Bronchial epithelial cell (primary cell): ENCODE measurements at regions not wholly inside any gene's neighbourhood (a gene's known extent, or its start where the extent isn't known, plus 50 kb on each side); places are given as distances from the start of the nearest gene placed in this dataset.

ENCODE experiments used
- DNase-seq: peaks from one replicate; pipeline ENCODE4 v3.0.0-alpha.2; 2010; ENCODE audit warnings: low read depth
- FAIRE-seq: peaks from 2 replicates; lab custom pipeline; 2011; peaks lifted over from hg19 to GRCh38; lab: Jason Lieb, UNC
- H3K27me3 ChIP-seq: 2 replicates; pipeline ENCODE4 v1.5.1; 2011; ENCODE audit warnings: low read length; ENCODE audit not compliant: control insufficient read depth, insufficient read depth
- H3K36me3 ChIP-seq: 2 replicates; pipeline ENCODE4 v1.5.1; 2011; ENCODE audit warnings: low read length; ENCODE audit not compliant: control insufficient read depth, insufficient read depth
- H3K4me3 ChIP-seq: 2 replicates; pipeline ENCODE4 v1.5.1; 2011; ENCODE audit warnings: mild to moderate bottlenecking, low read depth, low read length, control low read depth
- TF ChIP-seq, protein P1 (sequence below): IDR thresholded peaks from 2 replicates; pipeline ENCODE4 v1.5.1; 2011; ENCODE audit warnings: mild to moderate bottlenecking, moderate library complexity, low read length, control low read depth, inconsistent platforms; ENCODE audit not compliant: insufficient read depth, severe bottlenecking

DNA sequence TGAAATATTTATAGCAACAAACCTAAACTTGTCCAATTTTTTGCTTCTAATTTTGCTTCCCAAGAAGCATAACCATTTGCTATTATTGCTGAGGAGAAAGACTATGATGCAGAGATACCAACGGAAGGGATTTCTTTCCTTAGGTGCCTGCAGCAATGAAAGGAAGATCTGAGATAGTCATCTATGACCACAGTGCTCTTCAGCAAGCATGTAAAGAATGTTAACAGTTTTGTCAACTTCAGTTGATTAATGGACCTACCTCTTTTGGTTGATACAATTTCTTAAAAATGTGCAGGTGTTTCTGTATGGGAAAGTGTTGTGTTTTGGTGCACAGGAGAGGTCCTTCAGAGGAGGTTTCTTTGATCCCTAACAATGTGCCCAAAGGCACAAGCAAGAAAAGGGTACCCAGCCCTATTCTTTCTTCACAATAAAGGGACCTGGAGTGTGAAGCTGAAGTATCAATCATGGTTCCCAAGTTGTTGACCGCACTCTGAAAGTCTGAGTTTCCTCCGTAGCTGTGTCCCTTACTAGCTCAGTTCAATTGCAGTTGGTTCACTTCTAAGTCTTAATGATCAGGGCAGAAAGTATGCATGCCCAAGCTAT, 307.7 kb upstream of the KCNH8 start:
- no peaks in the 10 kb centered on the region for H3K27me3 ChIP-seq
- no peaks in the 10 kb centered on the region for H3K36me3 ChIP-seq
- DNase-seq, result no peak
- TF ChIP-seq, protein P1, sequence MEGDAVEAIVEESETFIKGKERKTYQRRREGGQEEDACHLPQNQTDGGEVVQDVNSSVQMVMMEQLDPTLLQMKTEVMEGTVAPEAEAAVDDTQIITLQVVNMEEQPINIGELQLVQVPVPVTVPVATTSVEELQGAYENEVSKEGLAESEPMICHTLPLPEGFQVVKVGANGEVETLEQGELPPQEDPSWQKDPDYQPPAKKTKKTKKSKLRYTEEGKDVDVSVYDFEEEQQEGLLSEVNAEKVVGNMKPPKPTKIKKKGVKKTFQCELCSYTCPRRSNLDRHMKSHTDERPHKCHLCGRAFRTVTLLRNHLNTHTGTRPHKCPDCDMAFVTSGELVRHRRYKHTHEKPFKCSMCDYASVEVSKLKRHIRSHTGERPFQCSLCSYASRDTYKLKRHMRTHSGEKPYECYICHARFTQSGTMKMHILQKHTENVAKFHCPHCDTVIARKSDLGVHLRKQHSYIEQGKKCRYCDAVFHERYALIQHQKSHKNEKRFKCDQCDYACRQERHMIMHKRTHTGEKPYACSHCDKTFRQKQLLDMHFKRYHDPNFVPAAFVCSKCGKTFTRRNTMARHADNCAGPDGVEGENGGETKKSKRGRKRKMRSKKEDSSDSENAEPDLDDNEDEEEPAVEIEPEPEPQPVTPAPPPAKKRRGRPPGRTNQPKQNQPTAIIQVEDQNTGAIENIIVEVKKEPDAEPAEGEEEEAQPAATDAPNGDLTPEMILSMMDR, result no peak
- FAIRE-seq, result no peak
- H3K4me3 ChIP-seq, result no peak overlapping the region

DNA sequence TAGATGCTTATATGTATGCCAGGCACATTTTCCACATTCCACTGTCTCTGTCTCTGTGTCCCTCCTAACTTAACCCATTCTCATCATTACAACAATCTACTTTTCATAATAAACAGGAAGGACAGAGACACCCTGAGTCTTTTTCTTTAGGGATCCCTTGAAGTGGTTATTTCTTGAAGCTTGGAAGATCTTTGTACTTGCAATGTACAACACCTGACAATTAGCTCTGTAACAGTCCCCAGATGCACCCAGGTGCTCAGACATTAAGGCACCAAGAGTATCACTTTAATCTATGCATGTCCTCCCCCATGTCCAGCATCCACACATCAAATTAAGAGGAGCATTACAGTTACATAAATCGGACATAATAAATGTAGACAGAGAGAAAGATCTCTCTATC, 309.6 kb upstream of the KCNH8 start:
- no peaks in the 10 kb centered on the region for H3K27me3 ChIP-seq
- DNase-seq, result no peak
- no peak for FAIRE-seq
- no peak overlapping the region for H3K4me3 ChIP-seq
- TF ChIP-seq, protein P1, result no peak
- H3K36me3 ChIP-seq, result no peaks in the 10 kb centered on the region

DNA sequence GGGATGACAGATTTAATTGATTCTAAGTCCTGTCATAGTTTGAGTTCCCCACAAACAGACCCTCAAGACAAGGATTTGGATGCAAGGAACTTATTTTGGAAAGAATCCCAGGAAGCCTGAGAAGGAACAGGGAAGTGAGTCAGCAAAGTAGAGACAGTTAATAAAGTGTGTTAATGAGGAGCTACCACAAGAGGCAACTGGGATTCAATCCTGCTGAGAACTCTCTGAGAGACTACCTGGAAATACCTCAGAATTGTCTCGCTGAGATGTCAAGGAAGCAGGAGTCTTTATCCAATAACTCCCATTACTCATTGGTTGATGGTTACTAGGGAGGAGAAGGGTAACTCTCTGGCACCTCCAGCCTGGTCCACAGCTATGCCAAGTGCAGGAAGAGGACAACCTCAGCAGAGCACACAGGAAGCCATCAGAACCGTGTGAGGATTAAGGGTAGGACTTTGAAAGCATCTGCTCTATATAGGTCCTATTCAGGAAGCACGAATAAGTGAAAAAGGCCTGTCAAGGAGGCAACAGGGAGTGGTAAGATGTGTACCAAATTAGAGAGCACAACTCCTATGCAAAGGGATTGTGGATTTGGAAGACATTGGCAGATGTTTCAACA, 311.1 kb upstream of the KCNH8 start:
- no peak overlapping the region for H3K4me3 ChIP-seq
- DNase-seq, result peak; percentile 12
- FAIRE-seq, result no peak

DNA sequence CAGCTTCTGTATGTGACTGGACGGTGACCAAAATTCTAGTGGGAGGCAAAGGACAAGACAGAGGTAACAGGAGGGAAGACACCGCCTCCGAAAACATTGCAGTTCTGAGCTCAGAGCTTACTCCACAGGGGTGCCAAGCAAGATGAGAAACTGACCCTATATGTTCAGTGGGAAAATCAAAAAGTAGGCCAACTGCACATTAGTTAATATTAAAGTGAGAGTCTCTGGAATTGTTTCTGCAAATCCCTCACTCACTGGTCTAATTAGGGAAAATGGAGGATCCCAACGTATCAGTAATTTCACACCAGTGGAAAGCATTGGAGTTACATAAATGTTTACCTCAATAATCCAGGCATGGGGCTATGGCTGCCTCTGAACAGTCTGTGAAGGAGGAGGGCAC, 313.3 kb upstream of the KCNH8 start:
- Histone ChIP-seq H3K4me3 (no peak overlapping the region), H3K36me3 (no peaks in the 10 kb centered on the region), H3K27me3 (no peaks in the 10 kb centered on the region)
- DNase-seq (no peak), FAIRE-seq (no peak)
- TF ChIP-seq, protein P1, result no peak

More for the DNA sequence above, 311.1 kb upstream of the KCNH8 start:
- no peaks in the 10 kb centered on the region for H3K27me3 ChIP-seq
- no peaks in the 10 kb centered on the region for H3K36me3 ChIP-seq
- TF ChIP-seq, protein P1, result no peak

DNA sequence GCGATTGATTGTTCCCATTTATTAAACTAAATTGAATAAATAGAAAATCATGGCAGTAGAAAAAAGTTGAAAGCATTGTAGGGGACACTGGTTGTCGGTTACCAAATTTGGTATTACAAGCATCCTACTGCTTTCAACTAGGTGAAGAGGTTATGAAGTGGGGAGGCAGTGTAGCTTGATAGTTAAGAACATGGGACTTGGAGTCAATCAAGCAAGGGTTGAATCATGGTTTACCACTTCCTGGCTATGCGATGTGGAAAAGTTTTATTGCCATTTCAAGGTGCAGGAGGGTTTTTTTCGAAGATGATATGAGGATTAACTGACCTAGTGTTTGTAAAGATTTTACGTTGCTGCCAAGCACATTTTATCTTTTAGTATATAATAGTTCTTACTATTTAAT, 318.2 kb upstream of the KCNH8 start:
- TF ChIP-seq, protein P1, result no peak
- H3K27me3 ChIP-seq, result no peaks in the 10 kb centered on the region
- no peak for DNase-seq
- H3K36me3 ChIP-seq, result no peaks in the 10 kb centered on the region
- FAIRE-seq, result no peak
- H3K4me3 ChIP-seq, result no peak overlapping the region

DNA sequence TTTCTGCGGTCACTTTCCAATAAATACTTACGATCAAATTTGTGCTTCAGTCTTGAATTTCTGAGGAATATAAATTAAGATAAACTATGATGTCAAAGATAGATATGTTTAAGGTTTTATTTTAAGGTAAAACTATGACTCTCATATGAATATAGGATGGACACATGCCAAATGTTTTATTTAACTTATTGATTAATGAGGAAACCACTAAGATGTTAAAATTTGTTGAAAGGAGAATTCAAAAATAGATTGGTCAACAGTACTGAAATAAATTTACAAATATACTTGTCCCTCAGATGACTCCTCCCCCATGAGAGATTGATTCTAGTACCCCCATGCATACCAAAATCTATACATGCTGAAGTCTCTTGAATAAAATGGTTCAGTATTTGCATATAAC, 319.7 kb upstream of the KCNH8 start:
- Histone ChIP-seq H3K36me3 (no peaks in the 10 kb centered on the region), H3K4me3 (no peak overlapping the region), H3K27me3 (no peaks in the 10 kb centered on the region)
- no peak for FAIRE-seq
- DNase-seq, result no peak
- TF ChIP-seq, protein P1, result no peak
